Right lobe of liver (tissue), 4 donors: ENCODE measurements at regions not wholly inside any gene's neighbourhood (a gene's known extent, or its start where the extent isn't known, plus 50 kb on each side); places are given as distances from the start of the nearest gene placed in this dataset.

ENCODE experiments used
- POLR2A ChIP-seq: fragments of 450-650 bp; IDR thresholded peaks from one replicate; pipeline ENCODE4 v1.6.1; 2017; ENCODE audit warnings: antibody characterized with exemption, mild to moderate bottlenecking
- TF ChIP-seq, protein P1 (sequence below), 4 donors: fragments of 200-600 bp in 3 of 4; fragments of 450-650 bp in 1 of 4; IDR thresholded peaks; one replicate each; pipeline versions ENCODE4 v1.5.1 to v1.8.0; 2016 to 2022; ENCODE audit warnings: antibody characterized with exemption in 4 of 4, mild to moderate bottlenecking in 2 of 4
- donor health status: DM: no; HTN: no; CAD: no.
- donor health status: DM: no; HTN: no; CAD: no.
- donor health status: DM: no; HTN: yes; CAD: no.

- TF ChIP-seq, protein P1, sequence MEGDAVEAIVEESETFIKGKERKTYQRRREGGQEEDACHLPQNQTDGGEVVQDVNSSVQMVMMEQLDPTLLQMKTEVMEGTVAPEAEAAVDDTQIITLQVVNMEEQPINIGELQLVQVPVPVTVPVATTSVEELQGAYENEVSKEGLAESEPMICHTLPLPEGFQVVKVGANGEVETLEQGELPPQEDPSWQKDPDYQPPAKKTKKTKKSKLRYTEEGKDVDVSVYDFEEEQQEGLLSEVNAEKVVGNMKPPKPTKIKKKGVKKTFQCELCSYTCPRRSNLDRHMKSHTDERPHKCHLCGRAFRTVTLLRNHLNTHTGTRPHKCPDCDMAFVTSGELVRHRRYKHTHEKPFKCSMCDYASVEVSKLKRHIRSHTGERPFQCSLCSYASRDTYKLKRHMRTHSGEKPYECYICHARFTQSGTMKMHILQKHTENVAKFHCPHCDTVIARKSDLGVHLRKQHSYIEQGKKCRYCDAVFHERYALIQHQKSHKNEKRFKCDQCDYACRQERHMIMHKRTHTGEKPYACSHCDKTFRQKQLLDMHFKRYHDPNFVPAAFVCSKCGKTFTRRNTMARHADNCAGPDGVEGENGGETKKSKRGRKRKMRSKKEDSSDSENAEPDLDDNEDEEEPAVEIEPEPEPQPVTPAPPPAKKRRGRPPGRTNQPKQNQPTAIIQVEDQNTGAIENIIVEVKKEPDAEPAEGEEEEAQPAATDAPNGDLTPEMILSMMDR (IDR thresholded peaks at IDR 0.05) = no peak
- no peak for TF ChIP-seq POLR2A
These were observed 235.2 kb downstream of the DTHD1 start for GRCh38 chr4:36516522-36517095.
